ENCODE measurements at regions not wholly inside any gene's neighbourhood (a gene's known extent, or its start where the extent isn't known, plus 50 kb on each side); places are given as distances from the start of the nearest gene placed in this dataset.

- TF ChIP-seq SP2 (IDR thresholded peaks at IDR 0.05; ENCODE audit: low read length) = no peak
- no peak for TF ChIP-seq RXRA (IDR thresholded peaks at IDR 0.05; ENCODE audit: insufficient read depth, low read depth, low read length)
- no peak for TF ChIP-seq SRF (IDR thresholded peaks at IDR 0.05; ENCODE audit: low read depth, low read length)
Measured at GRCh38 chr1:175885326-175885725, 141.9 kb upstream of the TNR start (continued).
